PC-3 (cell line): ENCODE measurements at regions not wholly inside any gene's neighbourhood (a gene's known extent, or its start where the extent isn't known, plus 50 kb on each side); places are given as distances from the start of the nearest gene placed in this dataset.
"Not testable (repeated sequence)": the region's sequence is repeated elsewhere in the genome, so short reads cannot be mapped to it uniquely, and the experiment has no call there.

ENCODE experiments used
- ATAC-seq: fragments of 200-7000 bp; cut with Tn5 transposase; 2 replicates; pipeline ENCODE4 v1.9.1; 2020; ENCODE audit warnings: mild to moderate bottlenecking, moderate library complexity
- BruUV-seq: library from RNA; stranded (reverse); fragments of 400-500 nt; replicated peaks from 2 replicates; lab custom pipeline; 2021; lab: Mats Ljungman, UMichigan
- CTCF ChIA-PET: fragments of 300-600 bp; sonication (Branson Sonifier 250); formaldehyde crosslinking; loops from one replicate; lab custom pipeline; 2022; ENCODE audit warnings: antibody characterized with exemption; lab: Charles Lee
- POLR2A ChIA-PET: fragments of 300-600 bp; sonication (Branson Sonifier 250); formaldehyde crosslinking; loops from one replicate; lab custom pipeline; 2022; ENCODE audit warnings: antibody characterized with exemption; ENCODE audit not compliant: unreplicated experiment; lab: Charles Lee
- DNase-seq: peaks from one replicate; pipeline ENCODE4 v3.0.0-alpha.2; 2015
- H2AFZ ChIP-seq: fragments of 300-600 bp; sonication (generic); 2 replicates; pipeline ENCODE4 v1.6.0; 2016; ENCODE audit warnings: antibody characterized with exemption, low read length
- H3F3A ChIP-seq: fragments of 300-600 bp; sonication (generic); one replicate; pipeline ENCODE4 v1.6.0; 2017; ENCODE audit warnings: antibody characterized with exemption, low read length, control low read depth, mild to moderate bottlenecking; ENCODE audit not compliant: unreplicated experiment
- H3K27ac ChIP-seq: fragments of 300-600 bp; sonication (generic); 2 replicates; pipeline ENCODE4 v1.5.1; 2016; ENCODE audit warnings: mild to moderate bottlenecking, low read length
- H3K27me3 ChIP-seq: fragments of 300-600 bp; sonication (generic); 2 replicates; pipeline ENCODE4 v1.6.1; 2016; ENCODE audit warnings: low read length, mixed read lengths
- H3K36me3 ChIP-seq: fragments of 300-600 bp; sonication (generic); 2 replicates; pipeline ENCODE4 v1.6.1; 2016; ENCODE audit warnings: low read depth, mixed run types, low read length, mixed read lengths
- H3K4me1 ChIP-seq: fragments of 300-600 bp; sonication (generic); 2 replicates; pipeline ENCODE4 v1.5.1; 2016; ENCODE audit warnings: low read length; ENCODE audit not compliant: insufficient read depth
- H3K4me2 ChIP-seq: fragments of 300-600 bp; sonication (generic); 2 replicates; pipeline ENCODE4 v1.6.0; 2016; ENCODE audit warnings: low read length
- H3K4me3 ChIP-seq: fragments of 300-600 bp; sonication (generic); 2 replicates; pipeline ENCODE4 v1.5.1; 2016; ENCODE audit warnings: mild to moderate bottlenecking, low read length, mixed read lengths
- H3K79me2 ChIP-seq: fragments of 300-600 bp; sonication (generic); 2 replicates; pipeline ENCODE4 v1.6.1; 2017; ENCODE audit warnings: low read length, mixed read lengths
- H3K9ac ChIP-seq: fragments of 300-600 bp; sonication (generic); 2 replicates; pipeline ENCODE4 v1.6.0; 2016; ENCODE audit warnings: mild to moderate bottlenecking, low read length
- H3K9me2 ChIP-seq: fragments of 300-600 bp; sonication (generic); replicated peaks from 2 replicates; pipeline ENCODE4 v1.6.1; 2016; ENCODE audit warnings: mixed run types, low read length, mixed read lengths
- H3K9me3 ChIP-seq: fragments of 300-600 bp; sonication (generic); 2 replicates; pipeline ENCODE4 v1.6.1; 2016; ENCODE audit warnings: low read length, mixed read lengths
- H4K20me1 ChIP-seq: fragments of 300-600 bp; sonication (generic); 2 replicates; pipeline ENCODE4 v1.6.1; 2016; ENCODE audit warnings: low read length, mixed read lengths
- CTCF ChIP-seq: fragments of 300-600 bp; sonication (generic); conservative IDR thresholded peaks from 2 replicates; pipeline ENCODE4 v1.5.1; 2017; ENCODE audit warnings: antibody characterized with exemption, low read depth, mild to moderate bottlenecking, low read length
- EZH2 ChIP-seq: fragments of 300-600 bp; sonication (generic); IDR thresholded peaks from one replicate; pipeline ENCODE4 v1.6.1; 2017; ENCODE audit warnings: antibody characterized with exemption, mild to moderate bottlenecking, low read length; ENCODE audit not compliant: unreplicated experiment
- EZH2phosphoT487 ChIP-seq: fragments of 300-600 bp; sonication (generic); IDR thresholded peaks from 2 replicates; pipeline ENCODE4 v1.6.1; 2018; ENCODE audit warnings: mild to moderate bottlenecking, antibody characterized with exemption, low read length, borderline replicate concordance
- intact Hi-C: fragments of 100-400 bp; cut with micrococcal nuclease; formaldehyde crosslinking; loops from 2 replicates; pipeline ENCODE4 v1.9.0; 2023

GRCh38 chr10:44114441-44114840 is 270.5 kb downstream of the CXCL12 start:
- H3K79me2 ChIP-seq, result no peaks in the 10 kb centered on the region
- H4K20me1 ChIP-seq, result no peaks in the 10 kb centered on the region
- H3K9me2 ChIP-seq, result no peaks in the 10 kb centered on the region
- no peaks in the 10 kb centered on the region for H3K27me3 ChIP-seq
- no peak overlapping the region for H3K27ac ChIP-seq
- peaks cover 4% of the 10 kb centered on the region; the same call in 1 of the 2 replicates for H3K9me3 ChIP-seq
- no peaks in the 10 kb centered on the region for H3K4me1 ChIP-seq
- DNase-seq (no peak), ATAC-seq (no peak)
- TF ChIP-seq CTCF (no peak), EZH2 (no peak), EZH2phosphoT487 (no peak)
- CTCF ChIA-PET, result no interaction called here
- H3F3A ChIP-seq, result no peaks in the 10 kb centered on the region
- POLR2A ChIA-PET, result no interaction called here
- H3K4me2 ChIP-seq, result no peak overlapping the region
- H3K9ac ChIP-seq, result no peak overlapping the region
- intact Hi-C loops, result no loop called here
- no TSS peak for BruUV-seq
- H3K4me3 ChIP-seq, result no peak overlapping the region
- no peak overlapping the region for H2AFZ ChIP-seq
- no peaks in the 10 kb centered on the region for H3K36me3 ChIP-seq

- H2AFZ ChIP-seq, intact Hi-C loops, CTCF ChIA-PET, H3F3A ChIP-seq, BruUV-seq, H3K4me2 ChIP-seq, POLR2A ChIA-PET, H3K27ac ChIP-seq, H3K9me2 ChIP-seq, H4K20me1 ChIP-seq, H3K9me3 ChIP-seq, H3K9ac ChIP-seq, H3K79me2 ChIP-seq, H3K27me3 ChIP-seq, H3K4me3 ChIP-seq, DNase-seq, H3K36me3 ChIP-seq, H3K4me1 ChIP-seq, ATAC-seq: not testable (repeated sequence)
Observed at GRCh38 chr10:44112280-44112679, 272.6 kb downstream of the CXCL12 start.

- CTCF ChIA-PET, result no interaction called here
- Histone ChIP-seq H4K20me1 (no peaks in the 10 kb centered on the region), H3F3A (no peaks in the 10 kb centered on the region), H3K9ac (no peak overlapping the region), H3K4me3 (no peak overlapping the region), H3K4me1 (no peaks in the 10 kb centered on the region), H3K27ac (no peak overlapping the region), H3K4me2 (no peak overlapping the region), H3K36me3 (no peaks in the 10 kb centered on the region), H3K9me3 (no peaks in the 10 kb centered on the region), H2AFZ (no peak overlapping the region), H3K27me3 (no peaks in the 10 kb centered on the region), H3K9me2 (no peaks in the 10 kb centered on the region), H3K79me2 (no peaks in the 10 kb centered on the region)
- POLR2A ChIA-PET, result no interaction called here
- ATAC-seq (no peak), DNase-seq (no peak)
- TF ChIP-seq EZH2 (no peak), EZH2phosphoT487 (no peak), CTCF (no peak)
- intact Hi-C loops, result no loop called here
- no TSS peak for BruUV-seq
Observed at GRCh38 chr10:44105696-44106095, 279.2 kb downstream of the CXCL12 start.
